ENCODE measurements at regions not wholly inside any gene's neighbourhood (a gene's known extent, or its start where the extent isn't known, plus 50 kb on each side); places are given as distances from the start of the nearest gene placed in this dataset.

DNA sequence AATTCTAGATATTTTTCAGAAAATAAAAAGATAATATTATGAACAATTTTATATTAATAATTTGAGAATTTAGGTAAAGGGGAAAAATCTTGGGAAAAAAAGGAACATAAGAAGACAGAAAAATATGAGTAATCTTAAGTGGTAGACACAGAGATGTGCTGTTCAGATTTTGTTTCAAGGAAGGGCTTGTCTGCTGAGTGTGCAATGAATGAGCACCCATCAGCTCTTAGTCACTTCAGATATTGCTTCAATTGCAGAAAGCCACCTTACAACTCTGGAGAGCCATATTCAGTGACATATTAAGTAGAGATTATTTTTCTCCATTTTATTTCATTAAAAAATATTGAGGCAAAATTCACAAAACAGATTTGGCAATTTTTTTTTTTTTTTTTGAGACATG lies 282.0 kb upstream of the CHST9 start:
- H3K36me3 ChIP-seq (ENCODE audit: low read depth): no peaks in the 10 kb centered on the region
- no peak for TF ChIP-seq EZH2 (IDR thresholded peaks at IDR 0.05; ENCODE audit: low read depth)
- TF ChIP-seq, protein P1, sequence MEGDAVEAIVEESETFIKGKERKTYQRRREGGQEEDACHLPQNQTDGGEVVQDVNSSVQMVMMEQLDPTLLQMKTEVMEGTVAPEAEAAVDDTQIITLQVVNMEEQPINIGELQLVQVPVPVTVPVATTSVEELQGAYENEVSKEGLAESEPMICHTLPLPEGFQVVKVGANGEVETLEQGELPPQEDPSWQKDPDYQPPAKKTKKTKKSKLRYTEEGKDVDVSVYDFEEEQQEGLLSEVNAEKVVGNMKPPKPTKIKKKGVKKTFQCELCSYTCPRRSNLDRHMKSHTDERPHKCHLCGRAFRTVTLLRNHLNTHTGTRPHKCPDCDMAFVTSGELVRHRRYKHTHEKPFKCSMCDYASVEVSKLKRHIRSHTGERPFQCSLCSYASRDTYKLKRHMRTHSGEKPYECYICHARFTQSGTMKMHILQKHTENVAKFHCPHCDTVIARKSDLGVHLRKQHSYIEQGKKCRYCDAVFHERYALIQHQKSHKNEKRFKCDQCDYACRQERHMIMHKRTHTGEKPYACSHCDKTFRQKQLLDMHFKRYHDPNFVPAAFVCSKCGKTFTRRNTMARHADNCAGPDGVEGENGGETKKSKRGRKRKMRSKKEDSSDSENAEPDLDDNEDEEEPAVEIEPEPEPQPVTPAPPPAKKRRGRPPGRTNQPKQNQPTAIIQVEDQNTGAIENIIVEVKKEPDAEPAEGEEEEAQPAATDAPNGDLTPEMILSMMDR (conservative IDR thresholded peaks at IDR 0.05): no peak
- H2AFZ ChIP-seq: no peak overlapping the region
- POLR2A ChIA-PET (ENCODE audit: unreplicated experiment): no interaction called here
- no peak for DNase-seq
- H3K9me2 ChIP-seq (ENCODE audit: insufficient read depth): no peaks in the 10 kb centered on the region
- no peaks in the 10 kb centered on the region for H3K4me1 ChIP-seq (replicated peaks; ENCODE audit: insufficient read depth)
- H3K4me2 ChIP-seq: no peak overlapping the region
- H3F3A ChIP-seq (ENCODE audit: insufficient read depth, low read depth): no peaks in the 10 kb centered on the region
- H4K20me1 ChIP-seq (ENCODE audit: insufficient read depth): no peaks in the 10 kb centered on the region
- no peak overlapping the region for H3K4me3 ChIP-seq
- BruUV-seq (replicated peaks): no TSS peak
- CTCF ChIA-PET: interaction anchor here (0.7 kb wide), 1 partner anchor 324 kb away, joined by 6 read pairs; no protein-coding TSS in a partner anchor
- H3K27me3 ChIP-seq (ENCODE audit: insufficient read depth, low read depth): no peaks in the 10 kb centered on the region
- H3K79me2 ChIP-seq (ENCODE audit: low read depth): no peaks in the 10 kb centered on the region
- H3K9me3 ChIP-seq (ENCODE audit: insufficient read depth, low read depth): no peaks in the 10 kb centered on the region
- no peak overlapping the region for H3K27ac ChIP-seq
- intact Hi-C loops (cut with micrococcal nuclease; ENCODE audit: unreplicated experiment): no loop called here

DNA sequence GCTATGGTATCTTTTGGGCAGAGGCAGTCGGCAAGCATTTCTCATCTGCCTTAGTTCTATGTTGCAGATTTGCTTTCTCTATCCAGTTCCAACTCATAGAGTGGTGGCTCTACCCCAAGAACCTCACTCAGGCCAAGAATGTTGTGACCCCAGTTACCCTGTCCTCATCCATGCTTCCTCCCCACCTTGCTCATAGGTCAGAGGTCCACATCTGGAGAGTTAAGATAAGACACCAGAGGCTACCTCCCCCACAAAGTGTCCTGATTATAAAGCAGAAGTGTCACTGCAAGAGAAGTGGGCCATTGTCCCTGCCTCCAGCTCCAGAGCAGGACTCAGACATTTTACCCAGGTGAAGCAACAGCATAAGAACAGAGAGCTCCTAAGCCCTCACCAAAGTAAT lies 276.8 kb upstream of the CHST9 start:
- no peaks in the 10 kb centered on the region for H3F3A ChIP-seq (ENCODE audit: insufficient read depth, low read depth)
- H3K4me1 ChIP-seq (replicated peaks; ENCODE audit: insufficient read depth): no peaks in the 10 kb centered on the region
- no peaks in the 10 kb centered on the region for H3K79me2 ChIP-seq (ENCODE audit: low read depth)
- DNase-seq: no peak
- no peaks in the 10 kb centered on the region for H3K27me3 ChIP-seq (ENCODE audit: insufficient read depth, low read depth)
- H3K27ac ChIP-seq: no peak overlapping the region
- ChIA-PET POLR2A (ENCODE audit: unreplicated experiment) (no interaction called here), CTCF (no interaction called here)
- no peaks in the 10 kb centered on the region for H3K36me3 ChIP-seq (ENCODE audit: low read depth)
- no peak overlapping the region for H2AFZ ChIP-seq
- BruUV-seq (replicated peaks): no TSS peak
- intact Hi-C loops (cut with micrococcal nuclease; ENCODE audit: unreplicated experiment): no loop called here
- TF ChIP-seq EZH2 (IDR thresholded peaks at IDR 0.05; ENCODE audit: low read depth): no peak
- TF ChIP-seq, protein P1 (conservative IDR thresholded peaks at IDR 0.05): no peak
- H3K9me3 ChIP-seq (ENCODE audit: insufficient read depth, low read depth): no peaks in the 10 kb centered on the region
- no peaks in the 10 kb centered on the region for H3K9me2 ChIP-seq (ENCODE audit: insufficient read depth)
- H3K4me3 ChIP-seq: no peak overlapping the region
- H4K20me1 ChIP-seq (ENCODE audit: insufficient read depth): no peaks in the 10 kb centered on the region
- no peak overlapping the region for H3K4me2 ChIP-seq

DNA sequence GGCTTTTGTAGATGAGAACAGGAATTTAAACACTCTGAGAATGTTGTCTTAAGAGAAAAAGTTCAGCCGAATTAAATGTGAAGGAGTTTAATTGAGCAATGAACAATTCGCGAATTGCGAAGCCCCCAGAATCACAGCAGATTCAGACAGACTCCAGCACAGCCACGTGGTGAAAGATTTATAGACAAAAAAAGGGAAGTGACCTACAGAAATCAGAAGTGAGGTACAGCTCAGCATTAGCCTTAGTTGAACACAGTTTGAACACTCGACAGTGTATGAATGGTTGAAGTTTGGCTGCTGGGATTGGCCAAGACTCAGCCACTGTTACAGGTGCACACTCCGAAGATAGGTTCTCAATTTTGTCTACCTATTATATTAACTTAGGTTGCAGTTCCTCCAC lies 264.0 kb upstream of the CHST9 start:
- TF ChIP-seq, protein P1 (conservative IDR thresholded peaks at IDR 0.05): no peak
- no peak for TF ChIP-seq EZH2 (IDR thresholded peaks at IDR 0.05; ENCODE audit: low read depth)
- Histone ChIP-seq H3K4me1 (replicated peaks; ENCODE audit: insufficient read depth) (no peaks in the 10 kb centered on the region), H3K4me2 (no peak overlapping the region), H3K9me2 (ENCODE audit: insufficient read depth) (no peaks in the 10 kb centered on the region), H3K9me3 (ENCODE audit: insufficient read depth, low read depth) (no peaks in the 10 kb centered on the region), H4K20me1 (ENCODE audit: insufficient read depth) (no peaks in the 10 kb centered on the region), H3K27me3 (ENCODE audit: insufficient read depth, low read depth) (no peaks in the 10 kb centered on the region), H3K36me3 (ENCODE audit: low read depth) (no peaks in the 10 kb centered on the region), H3K4me3 (no peak overlapping the region), H2AFZ (no peak overlapping the region), H3K79me2 (ENCODE audit: low read depth) (no peaks in the 10 kb centered on the region), H3F3A (ENCODE audit: insufficient read depth, low read depth) (no peaks in the 10 kb centered on the region), H3K27ac (no peak overlapping the region)
- POLR2A ChIA-PET (ENCODE audit: unreplicated experiment): no interaction called here
- no peak for DNase-seq
- BruUV-seq (replicated peaks): no TSS peak
- intact Hi-C loops (cut with micrococcal nuclease; ENCODE audit: unreplicated experiment): no loop called here
- CTCF ChIA-PET: no interaction called here

Measured in PC-9 (cell line).